Activated B cell treated with CpG ODN at 0.5 μM for 24 hours (primary cell): ENCODE measurements at regions not wholly inside any gene's neighbourhood (a gene's known extent, or its start where the extent isn't known, plus 50 kb on each side); places are given as distances from the start of the nearest gene placed in this dataset.
"Not testable (repeated sequence)": the region's sequence is repeated elsewhere in the genome, so short reads cannot be mapped to it uniquely, and the experiment has no call there.

Experiments
- ATAC-seq: fragments of 200-7000 bp; cut with Tn5 transposase; one replicate; pipeline ENCODE4 v1.10.0; 2021; ENCODE audit warnings: low read depth, mild to moderate bottlenecking, moderate library complexity
- CTCF ChIA-PET: fragments of 350-600 bp; sonication (Branson Sonifier 250); formaldehyde crosslinking; loops from one replicate; lab custom pipeline; 2021; ENCODE audit warnings: antibody characterized with exemption; lab: Charles Lee
- POLR2A ChIA-PET: fragments of 350-600 bp; sonication (Branson Sonifier 250); formaldehyde crosslinking; loops from one replicate; lab custom pipeline; 2021; ENCODE audit warnings: antibody characterized with exemption; lab: Charles Lee
- DNase-seq: peaks from one replicate; pipeline ENCODE4 v3.0.0; 2022
- H3K27ac Mint-ChIP-seq: one replicate; pipeline ENCODE4 v1.8.0; 2020; ENCODE audit warnings: mixed read lengths
- H3K27me3 Mint-ChIP-seq: one replicate; pipeline ENCODE4 v1.8.0; 2021; ENCODE audit warnings: mixed read lengths
- H3K36me3 Mint-ChIP-seq: one replicate; pipeline ENCODE4 v1.8.0; 2021; ENCODE audit warnings: low read depth, mixed read lengths
- H3K4me1 Mint-ChIP-seq: one replicate; pipeline ENCODE4 v1.8.0; 2021; ENCODE audit warnings: mixed read lengths
- H3K4me3 Mint-ChIP-seq: one replicate; pipeline ENCODE4 v1.8.0; 2020; ENCODE audit warnings: mild to moderate bottlenecking, mixed read lengths
- H3K9me3 Mint-ChIP-seq: one replicate; pipeline ENCODE4 v1.8.0; 2020; ENCODE audit warnings: mixed read lengths
- intact Hi-C: fragments of 100-400 bp; cut with micrococcal nuclease; formaldehyde crosslinking; loops from one replicate; pipeline ENCODE4 v1.15.1; 2024
- TF ChIP-seq, protein P1 (sequence below): fragments of 200-600 bp; IDR thresholded peaks from one replicate; pipeline ENCODE4 v1.8.0; 2022; ENCODE audit warnings: antibody characterized with exemption, mild to moderate bottlenecking

DNA sequence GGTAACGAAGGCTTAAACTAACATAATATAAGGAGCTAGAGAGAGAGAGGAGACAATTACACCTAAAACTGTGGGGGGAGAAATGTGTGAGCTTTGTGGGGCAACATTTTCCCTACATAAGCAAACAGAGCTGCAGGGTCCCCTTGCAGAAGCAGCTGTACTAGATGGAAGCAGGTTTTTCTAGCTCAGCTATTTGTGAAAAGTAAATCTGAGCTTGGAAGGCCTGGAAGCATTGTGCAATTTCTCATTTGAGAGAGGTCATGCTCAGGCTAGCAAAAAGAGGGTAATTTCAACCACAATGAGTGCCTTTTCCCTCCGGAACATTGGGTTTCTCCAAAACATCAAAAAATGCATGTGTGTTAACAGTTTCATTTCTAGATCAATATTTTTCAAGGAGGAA is 130.0 kb downstream of the ARL4C start:
- intact Hi-C loops: loop anchor here (5.0 kb wide), 1 partner anchor 35 kb away; no protein-coding TSS in a partner anchor
- H3K27ac Mint-ChIP-seq: no peak overlapping the region
- DNase-seq: no peak
- TF ChIP-seq, protein P1, sequence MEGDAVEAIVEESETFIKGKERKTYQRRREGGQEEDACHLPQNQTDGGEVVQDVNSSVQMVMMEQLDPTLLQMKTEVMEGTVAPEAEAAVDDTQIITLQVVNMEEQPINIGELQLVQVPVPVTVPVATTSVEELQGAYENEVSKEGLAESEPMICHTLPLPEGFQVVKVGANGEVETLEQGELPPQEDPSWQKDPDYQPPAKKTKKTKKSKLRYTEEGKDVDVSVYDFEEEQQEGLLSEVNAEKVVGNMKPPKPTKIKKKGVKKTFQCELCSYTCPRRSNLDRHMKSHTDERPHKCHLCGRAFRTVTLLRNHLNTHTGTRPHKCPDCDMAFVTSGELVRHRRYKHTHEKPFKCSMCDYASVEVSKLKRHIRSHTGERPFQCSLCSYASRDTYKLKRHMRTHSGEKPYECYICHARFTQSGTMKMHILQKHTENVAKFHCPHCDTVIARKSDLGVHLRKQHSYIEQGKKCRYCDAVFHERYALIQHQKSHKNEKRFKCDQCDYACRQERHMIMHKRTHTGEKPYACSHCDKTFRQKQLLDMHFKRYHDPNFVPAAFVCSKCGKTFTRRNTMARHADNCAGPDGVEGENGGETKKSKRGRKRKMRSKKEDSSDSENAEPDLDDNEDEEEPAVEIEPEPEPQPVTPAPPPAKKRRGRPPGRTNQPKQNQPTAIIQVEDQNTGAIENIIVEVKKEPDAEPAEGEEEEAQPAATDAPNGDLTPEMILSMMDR: no peak
- H3K4me3 Mint-ChIP-seq: no peak overlapping the region
- H3K9me3 Mint-ChIP-seq: no peaks in the 10 kb centered on the region
- peaks cover 23% of the 10 kb centered on the region for H3K4me1 Mint-ChIP-seq
- POLR2A ChIA-PET: no interaction called here
- H3K36me3 Mint-ChIP-seq: no peaks in the 10 kb centered on the region
- ATAC-seq: no peak
- peaks cover 14% of the 10 kb centered on the region for H3K27me3 Mint-ChIP-seq
- CTCF ChIA-PET: no interaction called here

DNA sequence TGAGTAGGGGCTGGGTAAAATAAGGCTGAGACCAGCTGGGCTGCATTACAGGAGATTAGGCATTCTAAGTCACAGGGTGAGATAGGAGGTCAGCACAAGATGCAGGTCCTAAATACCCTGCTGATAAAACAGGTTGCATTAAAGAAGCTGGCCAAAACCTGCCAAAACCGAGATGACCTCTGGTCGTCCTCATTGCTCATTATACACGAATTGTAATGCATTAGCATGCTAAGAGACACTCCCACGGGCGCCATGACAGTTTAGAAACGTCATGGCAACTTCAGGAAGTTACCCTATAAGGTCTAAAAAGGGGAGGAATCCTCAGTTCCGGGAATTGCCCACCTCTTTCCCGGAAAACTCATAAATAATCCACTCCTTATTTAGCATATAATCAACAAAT is 132.2 kb downstream of the ARL4C start:
- DNase-seq (no peak), ATAC-seq (no peak)
- H3K4me1 Mint-ChIP-seq: peaks cover 23% of the 10 kb centered on the region
- TF ChIP-seq, protein P1: no peak
- H3K27me3 Mint-ChIP-seq: peaks cover 20% of the 10 kb centered on the region
- intact Hi-C loops: loop anchor here (5.0 kb wide), 1 partner anchor 32 kb away; no protein-coding TSS in a partner anchor
- no peaks in the 10 kb centered on the region for H3K36me3 Mint-ChIP-seq
- H3K27ac Mint-ChIP-seq: no peak overlapping the region
- POLR2A ChIA-PET: no interaction called here
- no peak overlapping the region for H3K4me3 Mint-ChIP-seq
- no peaks in the 10 kb centered on the region for H3K9me3 Mint-ChIP-seq
- CTCF ChIA-PET: no interaction called here

DNA sequence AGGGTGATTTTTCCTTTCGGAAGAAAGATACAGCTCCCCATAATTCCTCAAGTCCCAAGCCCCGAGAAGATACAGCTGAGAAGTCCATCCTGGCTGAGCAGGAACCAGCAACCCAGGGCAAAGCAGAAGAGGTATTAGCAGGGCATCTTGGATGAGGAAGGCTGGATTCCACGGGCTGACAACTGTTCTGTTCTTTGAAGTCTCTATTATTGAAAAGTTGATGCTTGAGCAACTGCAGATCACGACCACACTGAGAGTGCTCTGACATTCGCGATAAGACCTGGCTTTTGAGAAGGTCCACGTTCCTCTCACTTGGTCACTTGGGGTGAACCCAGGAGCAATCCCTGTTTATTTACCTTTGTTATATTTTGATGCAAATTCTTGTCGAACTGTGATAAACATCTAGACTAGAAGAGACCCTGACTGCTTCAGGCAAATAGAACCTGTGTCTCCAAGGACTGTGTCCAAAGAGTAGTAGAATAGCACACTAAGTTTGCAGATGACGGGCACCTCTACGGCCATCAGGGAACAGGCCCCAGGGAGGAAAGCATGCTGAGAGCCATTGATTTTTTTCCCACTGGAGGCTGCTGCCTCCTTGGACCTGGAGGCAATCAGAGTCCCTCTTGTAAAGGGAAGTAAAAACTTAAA is 133.1 kb downstream of the ARL4C start:
- DNase-seq: no peak
- TF ChIP-seq, protein P1: no peak
- H3K9me3 Mint-ChIP-seq: peaks cover 4% of the 10 kb centered on the region
- POLR2A ChIA-PET: no interaction called here
- H3K27me3 Mint-ChIP-seq: peaks cover 22% of the 10 kb centered on the region
- H3K4me3 Mint-ChIP-seq: no peak overlapping the region
- H3K36me3 Mint-ChIP-seq: peaks cover 1% of the 10 kb centered on the region
- CTCF ChIA-PET: no interaction called here
- no peak for ATAC-seq
- peaks cover 20% of the 10 kb centered on the region for H3K4me1 Mint-ChIP-seq
- H3K27ac Mint-ChIP-seq: no peak overlapping the region
- intact Hi-C loops: no loop called here

DNA sequence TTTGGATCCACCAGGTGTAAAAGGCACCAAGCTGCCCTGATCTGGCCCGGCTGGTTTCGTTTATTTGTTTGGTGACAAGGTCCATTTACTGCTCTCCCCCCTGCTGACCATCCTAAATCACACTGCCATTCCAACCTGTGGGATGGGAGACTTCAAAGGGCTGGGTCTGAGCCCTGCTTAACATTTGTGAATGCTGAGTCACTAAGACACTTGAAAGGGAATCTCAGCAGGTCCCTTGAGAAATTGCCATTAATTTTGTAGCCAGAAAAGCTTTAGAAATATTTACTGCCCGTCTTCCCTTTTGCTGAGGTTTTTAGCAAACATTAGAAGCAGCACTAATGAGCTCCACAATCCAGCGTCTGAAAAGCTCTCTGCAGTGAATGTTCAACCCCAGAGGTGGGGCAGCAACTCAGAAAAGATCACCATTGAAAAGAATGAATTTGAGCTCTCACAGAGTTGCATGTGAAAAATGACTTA is 133.8 kb downstream of the ARL4C start:
- peaks cover 12% of the 10 kb centered on the region for H3K4me1 Mint-ChIP-seq
- ATAC-seq: no peak
- CTCF ChIA-PET: no interaction called here
- DNase-seq: no peak
- H3K27me3 Mint-ChIP-seq: peaks cover 22% of the 10 kb centered on the region
- peaks cover 1% of the 10 kb centered on the region for H3K36me3 Mint-ChIP-seq
- peaks cover 6% of the 10 kb centered on the region for H3K9me3 Mint-ChIP-seq
- intact Hi-C loops: no loop called here
- TF ChIP-seq, protein P1: no peak
- H3K27ac Mint-ChIP-seq: no peak overlapping the region
- POLR2A ChIA-PET: no interaction called here
- no peak overlapping the region for H3K4me3 Mint-ChIP-seq

DNA sequence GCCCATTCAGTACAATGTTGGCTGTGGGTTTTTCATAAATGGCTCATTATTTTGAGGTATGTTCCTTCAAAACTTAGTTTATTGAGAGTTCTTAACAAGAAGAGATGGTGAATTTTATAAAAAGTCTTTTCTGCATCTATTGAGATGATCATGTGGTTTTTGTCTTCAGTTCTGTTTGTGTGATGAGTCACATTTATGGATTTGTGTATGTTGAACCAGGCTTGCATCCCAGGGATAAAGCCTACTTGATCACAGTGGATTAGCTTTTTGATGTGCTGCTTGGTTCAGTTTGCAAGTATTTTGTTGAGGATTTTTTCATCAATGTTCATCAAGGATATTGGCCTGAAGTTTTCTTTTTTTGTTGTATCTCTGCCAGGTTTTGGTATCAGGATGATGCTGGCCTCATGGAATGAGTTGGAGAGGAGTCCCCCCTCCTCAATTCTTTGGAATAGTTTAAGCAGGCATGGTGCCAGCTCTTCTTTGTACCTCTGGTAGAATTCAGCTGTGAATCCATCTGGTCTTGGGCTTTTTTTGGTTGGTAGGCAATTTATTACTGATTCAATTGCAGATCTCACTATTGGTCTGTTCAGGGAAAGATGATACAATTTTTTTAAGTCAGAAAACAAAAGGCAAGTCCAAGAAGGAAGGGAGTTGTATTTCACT is 136.4 kb downstream of the ARL4C start:
- ATAC-seq, H3K27ac Mint-ChIP-seq, POLR2A ChIA-PET, DNase-seq, CTCF ChIA-PET, H3K4me3 Mint-ChIP-seq, intact Hi-C loops, H3K36me3 Mint-ChIP-seq, H3K9me3 Mint-ChIP-seq: not testable (repeated sequence)
- Mint-ChIP-seq H3K4me1 (peaks cover 20% of the 10 kb centered on the region), H3K27me3 (peaks cover 23% of the 10 kb centered on the region)
